ENCODE measurements at regions not wholly inside any gene's neighbourhood (a gene's known extent, or its start where the extent isn't known, plus 50 kb on each side); places are given as distances from the start of the nearest gene placed in this dataset.

DNA sequence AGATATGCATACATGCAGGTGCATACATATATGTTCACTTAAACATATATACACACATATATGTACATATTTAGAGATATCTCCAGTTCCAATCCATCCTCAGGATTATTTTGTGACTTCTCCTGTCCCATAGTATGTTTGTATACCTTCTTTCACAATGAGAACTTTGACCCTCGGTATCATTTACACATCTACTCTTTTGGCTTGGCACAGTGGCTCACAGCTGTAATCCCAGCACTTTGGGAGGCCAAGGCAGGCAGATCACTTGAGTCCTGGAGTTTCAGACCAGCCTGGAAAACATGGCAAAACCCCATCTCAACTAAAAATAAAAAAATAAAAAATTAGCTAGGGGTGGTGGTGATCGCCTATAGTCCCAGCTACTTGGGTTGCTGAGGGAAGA lies 148.1 kb upstream of the CCL2 start:
- TF ChIP-seq GATA2 (IDR thresholded peaks at IDR 0.05; ENCODE audit: low read depth, low read length) (no peak), GATA3 (IDR thresholded peaks at IDR 0.05; ENCODE audit: low read depth, low read length) (no peak)
